HEK293 (cell line): ENCODE measurements at regions not wholly inside any gene's neighbourhood (a gene's known extent, or its start where the extent isn't known, plus 50 kb on each side); places are given as distances from the start of the nearest gene placed in this dataset.

ENCODE experiments used
- ATF2 ChIP-seq: fragments of 450-650 bp; formaldehyde crosslinking; IDR thresholded peaks from 2 replicates; pipeline ENCODE4 v1.5.1; 2016; ENCODE audit warnings: missing biosample characterization, missing genetic modification characterization, low read depth
- KLF7 ChIP-seq: fragments of 450-650 bp; formaldehyde crosslinking; IDR thresholded peaks from 2 replicates; pipeline ENCODE4 v1.5.1; 2016; ENCODE audit warnings: missing biosample characterization, missing genetic modification characterization, borderline replicate concordance
- SALL2 ChIP-seq: fragments of 450-650 bp; formaldehyde crosslinking; IDR thresholded peaks from 2 replicates; pipeline ENCODE4 v1.5.0; 2017; ENCODE audit warnings: missing biosample characterization, mild to moderate bottlenecking, missing genetic modification characterization, borderline replicate concordance
- ZNF121 ChIP-seq: fragments of 450-650 bp; formaldehyde crosslinking; IDR thresholded peaks from 2 replicates; pipeline ENCODE4 v1.5.1; 2016; ENCODE audit warnings: missing biosample characterization, missing genetic modification characterization
- ZNF133 ChIP-seq: fragments of 450-650 bp; formaldehyde crosslinking; IDR thresholded peaks from 2 replicates; pipeline ENCODE4 v1.5.1; 2016; ENCODE audit warnings: missing biosample characterization, missing genetic modification characterization
- ZNF140 ChIP-seq: fragments of 450-650 bp; formaldehyde crosslinking; IDR thresholded peaks from 2 replicates; pipeline ENCODE4 v1.5.1; 2016; ENCODE audit warnings: missing biosample characterization, missing genetic modification characterization
- ZNF221 ChIP-seq: fragments of 450-650 bp; formaldehyde crosslinking; IDR thresholded peaks from 2 replicates; pipeline ENCODE4 v1.5.1; 2017; ENCODE audit warnings: missing biosample characterization, missing genetic modification characterization, borderline replicate concordance
- ZNF266 ChIP-seq: fragments of 450-650 bp; formaldehyde crosslinking; IDR thresholded peaks from 2 replicates; pipeline ENCODE4 v1.5.1; 2016; ENCODE audit warnings: missing biosample characterization, missing genetic modification characterization, low read depth
- ZNF664 ChIP-seq: fragments of 450-650 bp; formaldehyde crosslinking; IDR thresholded peaks from 2 replicates; pipeline ENCODE4 v1.5.1; 2016; ENCODE audit warnings: missing biosample characterization, missing genetic modification characterization
- ZSCAN30 ChIP-seq: fragments of 450-650 bp; IDR thresholded peaks from 2 replicates; pipeline ENCODE4 v1.5.1; 2018; ENCODE audit warnings: missing biosample characterization, mild to moderate bottlenecking, missing genetic modification characterization, moderate library complexity
- TF ChIP-seq, protein P1 (sequence below): fragments of 450-650 bp; formaldehyde crosslinking; IDR thresholded peaks from 2 replicates; pipeline ENCODE4 v1.5.1; 2016; ENCODE audit warnings: missing biosample characterization, missing genetic modification characterization
- TF ChIP-seq, protein P2 (sequence below): sonication (generic); formaldehyde crosslinking; IDR thresholded peaks from 2 replicates; pipeline ENCODE4 v1.8.1; 2022; ENCODE audit warnings: mild to moderate bottlenecking, moderate library complexity, missing genetic modification reagents

DNA sequence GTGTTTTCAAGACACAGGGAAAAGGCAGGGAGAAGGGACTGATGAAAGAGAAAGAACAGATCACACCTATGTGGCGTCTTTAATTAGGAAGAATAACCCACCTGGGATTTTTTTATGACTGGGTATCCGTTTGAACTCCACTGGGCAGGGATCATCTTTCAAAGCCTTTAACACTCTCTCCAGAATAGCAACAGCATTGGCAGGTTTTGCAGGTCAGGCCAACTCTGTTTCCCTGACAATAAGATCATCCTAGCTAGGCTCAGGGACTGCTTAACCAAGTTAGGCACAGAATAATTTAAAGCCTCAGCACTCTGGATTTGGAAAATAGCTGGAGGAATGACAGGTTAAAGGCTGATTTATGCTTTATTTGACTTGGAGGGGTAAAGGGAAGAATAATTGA, 117.6 kb downstream of the SUDS3 start:
- TF ChIP-seq, protein P1, sequence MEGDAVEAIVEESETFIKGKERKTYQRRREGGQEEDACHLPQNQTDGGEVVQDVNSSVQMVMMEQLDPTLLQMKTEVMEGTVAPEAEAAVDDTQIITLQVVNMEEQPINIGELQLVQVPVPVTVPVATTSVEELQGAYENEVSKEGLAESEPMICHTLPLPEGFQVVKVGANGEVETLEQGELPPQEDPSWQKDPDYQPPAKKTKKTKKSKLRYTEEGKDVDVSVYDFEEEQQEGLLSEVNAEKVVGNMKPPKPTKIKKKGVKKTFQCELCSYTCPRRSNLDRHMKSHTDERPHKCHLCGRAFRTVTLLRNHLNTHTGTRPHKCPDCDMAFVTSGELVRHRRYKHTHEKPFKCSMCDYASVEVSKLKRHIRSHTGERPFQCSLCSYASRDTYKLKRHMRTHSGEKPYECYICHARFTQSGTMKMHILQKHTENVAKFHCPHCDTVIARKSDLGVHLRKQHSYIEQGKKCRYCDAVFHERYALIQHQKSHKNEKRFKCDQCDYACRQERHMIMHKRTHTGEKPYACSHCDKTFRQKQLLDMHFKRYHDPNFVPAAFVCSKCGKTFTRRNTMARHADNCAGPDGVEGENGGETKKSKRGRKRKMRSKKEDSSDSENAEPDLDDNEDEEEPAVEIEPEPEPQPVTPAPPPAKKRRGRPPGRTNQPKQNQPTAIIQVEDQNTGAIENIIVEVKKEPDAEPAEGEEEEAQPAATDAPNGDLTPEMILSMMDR (tag by site-specific recombination): no peak
- TF ChIP-seq ATF2 (tag by site-specific recombination) (no peak), ZNF140 (tag by site-specific recombination) (no peak), ZSCAN30 (tag by site-specific recombination) (no peak), ZNF221 (tag by site-specific recombination) (no peak), SALL2 (no peak), ZNF133 (tag by site-specific recombination) (no peak), ZNF121 (tag by site-specific recombination) (no peak), ZNF664 (tag by site-specific recombination) (no peak), ZNF266 (tag by site-specific recombination) (no peak), KLF7 (tag by site-specific recombination) (no peak)
- TF ChIP-seq, protein P2, sequence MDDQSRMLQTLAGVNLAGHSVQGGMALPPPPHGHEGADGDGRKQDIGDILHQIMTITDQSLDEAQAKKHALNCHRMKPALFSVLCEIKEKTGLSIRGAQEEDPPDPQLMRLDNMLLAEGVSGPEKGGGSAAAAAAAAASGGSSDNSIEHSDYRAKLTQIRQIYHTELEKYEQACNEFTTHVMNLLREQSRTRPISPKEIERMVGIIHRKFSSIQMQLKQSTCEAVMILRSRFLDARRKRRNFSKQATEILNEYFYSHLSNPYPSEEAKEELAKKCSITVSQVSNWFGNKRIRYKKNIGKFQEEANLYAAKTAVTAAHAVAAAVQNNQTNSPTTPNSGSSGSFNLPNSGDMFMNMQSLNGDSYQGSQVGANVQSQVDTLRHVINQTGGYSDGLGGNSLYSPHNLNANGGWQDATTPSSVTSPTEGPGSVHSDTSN (CRISPR knock-in tag): no peak
